T47D (cell line): ENCODE measurements at regions not wholly inside any gene's neighbourhood (a gene's known extent, or its start where the extent isn't known, plus 50 kb on each side); places are given as distances from the start of the nearest gene placed in this dataset.
"Not testable (repeated sequence)": the region's sequence is repeated elsewhere in the genome, so short reads cannot be mapped to it uniquely, and the experiment has no call there.

Experiments
- DNase-seq, 2 experiments: peaks; one replicate each; pipeline versions ENCODE4 v3.0.0 to v3.0.0-alpha.2; 2011 to 2012; ENCODE audit warnings: low read depth in 1 of 2, low spot score in 1 of 2
- JUND ChIP-seq: IDR thresholded peaks from 2 replicates; pipeline ENCODE4 v1.6.1; 2012; ENCODE audit warnings: low read depth
- in situ Hi-C: cut with HindIII; loops from 2 replicates; pipeline ENCODE4 v1.10.0; 2016; ENCODE audit warnings: low sequenced_read_pairs, low pct_unique_long_range_greater_than_20kb

GRCh38 chr9:17871213-17871890 is 292.5 kb downstream of the SH3GL2 start:
- DNase-seq = no peak
- in situ Hi-C loops = no loop called here
- no peak for TF ChIP-seq JUND

- in situ Hi-C loops = no loop called here
Observed at GRCh38 chr9:17875886-17876285, 297.0 kb downstream of the SH3GL2 start.

GRCh38 chr9:17876687-17877086 is 297.8 kb downstream of the SH3GL2 start:
- DNase-seq = no peak
- TF ChIP-seq JUND = no peak
- in situ Hi-C loops = no loop called here

More at GRCh38 chr9:17875886-17876285, 297.0 kb downstream of the SH3GL2 start:
- TF ChIP-seq JUND = no peak
- no peak for DNase-seq

- in situ Hi-C loops = no loop called here
- TF ChIP-seq JUND = no peak
- DNase-seq = no peak
Observed at GRCh38 chr9:17878810-17879370, 300.0 kb downstream of the SH3GL2 start.

- TF ChIP-seq JUND = no peak
- in situ Hi-C loops = no loop called here
- DNase-seq = no peak
Observed at GRCh38 chr9:17881371-17881770, 302.5 kb downstream of the SH3GL2 start.

- in situ Hi-C loops = no loop called here
- no peak for DNase-seq
- no peak for TF ChIP-seq JUND
Observed at GRCh38 chr9:17882688-17883594, 304.1 kb downstream of the SH3GL2 start.

GRCh38 chr9:17888066-17888465 is 309.2 kb downstream of the SH3GL2 start:
- no peak for TF ChIP-seq JUND
- in situ Hi-C loops = no loop called here
- no peak for DNase-seq

- DNase-seq, in situ Hi-C loops: not testable (repeated sequence)
Observed at GRCh38 chr9:17888964-17889363, 310.1 kb downstream of the SH3GL2 start.

GRCh38 chr9:17894501-17895160 is 315.8 kb downstream of the SH3GL2 start:
- TF ChIP-seq JUND = no peak
- DNase-seq = no peak
- in situ Hi-C loops = no loop called here

- TF ChIP-seq JUND = no peak
- in situ Hi-C loops = no loop called here
- DNase-seq = no peak
Observed at GRCh38 chr9:17900606-17901005, 321.7 kb downstream of the SH3GL2 start.

GRCh38 chr9:17905366-17905765 is 326.5 kb downstream of the SH3GL2 start:
- no peak for TF ChIP-seq JUND
- no peak for DNase-seq
- in situ Hi-C loops = no loop called here

GRCh38 chr9:17905781-17906175 is 326.9 kb downstream of the SH3GL2 start:
- DNase-seq = no peak
- TF ChIP-seq JUND = no peak
- in situ Hi-C loops = no loop called here
